ENCODE measurements at regions not wholly inside any gene's neighbourhood (a gene's known extent, or its start where the extent isn't known, plus 50 kb on each side); places are given as distances from the start of the nearest gene placed in this dataset.

DNA sequence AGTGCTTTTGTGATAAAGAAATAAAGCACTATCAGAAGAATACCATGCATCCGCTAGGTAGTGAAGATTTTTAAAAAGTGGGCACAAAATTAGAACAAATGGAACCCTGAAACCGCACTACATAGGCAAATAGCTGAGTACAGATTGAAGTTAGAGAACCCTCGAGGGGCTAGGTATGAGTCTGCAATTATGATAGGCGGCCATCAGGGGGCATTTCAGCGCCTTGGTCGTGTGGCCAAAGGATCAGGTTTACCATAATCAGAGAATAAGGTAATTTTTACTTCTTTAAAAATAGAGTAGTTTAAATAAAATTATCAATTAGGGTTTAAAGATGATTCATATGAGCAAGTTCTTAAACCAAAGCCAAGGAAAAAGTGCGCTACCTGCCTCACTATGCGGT, 129.8 kb downstream of the TMX1 start:
- TF ChIP-seq ZBTB7A (tag by site-specific recombination; IDR thresholded peaks at IDR 0.05; ENCODE audit: low read depth) (no peak), ZNF274 (IDR thresholded peaks at IDR 0.05; ENCODE audit: low read length) (no peak), ZNF274 (tag by site-specific recombination; IDR thresholded peaks at IDR 0.05; ENCODE audit: borderline replicate concordance) (no peak), ZNF768 (tag by site-specific recombination; IDR thresholded peaks at IDR 0.05) (no peak), ZNF138 (tag by site-specific recombination; IDR thresholded peaks at IDR 0.05; ENCODE audit: borderline replicate concordance) (no peak)
- TF ChIP-seq, protein P1, sequence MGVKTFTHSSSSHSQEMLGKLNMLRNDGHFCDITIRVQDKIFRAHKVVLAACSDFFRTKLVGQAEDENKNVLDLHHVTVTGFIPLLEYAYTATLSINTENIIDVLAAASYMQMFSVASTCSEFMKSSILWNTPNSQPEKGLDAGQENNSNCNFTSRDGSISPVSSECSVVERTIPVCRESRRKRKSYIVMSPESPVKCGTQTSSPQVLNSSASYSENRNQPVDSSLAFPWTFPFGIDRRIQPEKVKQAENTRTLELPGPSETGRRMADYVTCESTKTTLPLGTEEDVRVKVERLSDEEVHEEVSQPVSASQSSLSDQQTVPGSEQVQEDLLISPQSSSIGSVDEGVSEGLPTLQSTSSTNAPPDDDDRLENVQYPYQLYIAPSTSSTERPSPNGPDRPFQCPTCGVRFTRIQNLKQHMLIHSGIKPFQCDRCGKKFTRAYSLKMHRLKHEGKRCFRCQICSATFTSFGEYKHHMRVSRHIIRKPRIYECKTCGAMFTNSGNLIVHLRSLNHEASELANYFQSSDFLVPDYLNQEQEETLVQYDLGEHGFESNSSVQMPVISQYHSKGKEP (tag by site-specific recombination; IDR thresholded peaks at IDR 0.05): no peak
- TF ChIP-seq, protein P2, sequence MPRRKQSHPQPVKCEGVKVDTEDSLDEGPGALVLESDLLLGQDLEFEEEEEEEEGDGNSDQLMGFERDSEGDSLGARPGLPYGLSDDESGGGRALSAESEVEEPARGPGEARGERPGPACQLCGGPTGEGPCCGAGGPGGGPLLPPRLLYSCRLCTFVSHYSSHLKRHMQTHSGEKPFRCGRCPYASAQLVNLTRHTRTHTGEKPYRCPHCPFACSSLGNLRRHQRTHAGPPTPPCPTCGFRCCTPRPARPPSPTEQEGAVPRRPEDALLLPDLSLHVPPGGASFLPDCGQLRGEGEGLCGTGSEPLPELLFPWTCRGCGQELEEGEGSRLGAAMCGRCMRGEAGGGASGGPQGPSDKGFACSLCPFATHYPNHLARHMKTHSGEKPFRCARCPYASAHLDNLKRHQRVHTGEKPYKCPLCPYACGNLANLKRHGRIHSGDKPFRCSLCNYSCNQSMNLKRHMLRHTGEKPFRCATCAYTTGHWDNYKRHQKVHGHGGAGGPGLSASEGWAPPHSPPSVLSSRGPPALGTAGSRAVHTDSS (tag by site-specific recombination; IDR thresholded peaks at IDR 0.05): no peak
- TF ChIP-seq, protein P3, sequence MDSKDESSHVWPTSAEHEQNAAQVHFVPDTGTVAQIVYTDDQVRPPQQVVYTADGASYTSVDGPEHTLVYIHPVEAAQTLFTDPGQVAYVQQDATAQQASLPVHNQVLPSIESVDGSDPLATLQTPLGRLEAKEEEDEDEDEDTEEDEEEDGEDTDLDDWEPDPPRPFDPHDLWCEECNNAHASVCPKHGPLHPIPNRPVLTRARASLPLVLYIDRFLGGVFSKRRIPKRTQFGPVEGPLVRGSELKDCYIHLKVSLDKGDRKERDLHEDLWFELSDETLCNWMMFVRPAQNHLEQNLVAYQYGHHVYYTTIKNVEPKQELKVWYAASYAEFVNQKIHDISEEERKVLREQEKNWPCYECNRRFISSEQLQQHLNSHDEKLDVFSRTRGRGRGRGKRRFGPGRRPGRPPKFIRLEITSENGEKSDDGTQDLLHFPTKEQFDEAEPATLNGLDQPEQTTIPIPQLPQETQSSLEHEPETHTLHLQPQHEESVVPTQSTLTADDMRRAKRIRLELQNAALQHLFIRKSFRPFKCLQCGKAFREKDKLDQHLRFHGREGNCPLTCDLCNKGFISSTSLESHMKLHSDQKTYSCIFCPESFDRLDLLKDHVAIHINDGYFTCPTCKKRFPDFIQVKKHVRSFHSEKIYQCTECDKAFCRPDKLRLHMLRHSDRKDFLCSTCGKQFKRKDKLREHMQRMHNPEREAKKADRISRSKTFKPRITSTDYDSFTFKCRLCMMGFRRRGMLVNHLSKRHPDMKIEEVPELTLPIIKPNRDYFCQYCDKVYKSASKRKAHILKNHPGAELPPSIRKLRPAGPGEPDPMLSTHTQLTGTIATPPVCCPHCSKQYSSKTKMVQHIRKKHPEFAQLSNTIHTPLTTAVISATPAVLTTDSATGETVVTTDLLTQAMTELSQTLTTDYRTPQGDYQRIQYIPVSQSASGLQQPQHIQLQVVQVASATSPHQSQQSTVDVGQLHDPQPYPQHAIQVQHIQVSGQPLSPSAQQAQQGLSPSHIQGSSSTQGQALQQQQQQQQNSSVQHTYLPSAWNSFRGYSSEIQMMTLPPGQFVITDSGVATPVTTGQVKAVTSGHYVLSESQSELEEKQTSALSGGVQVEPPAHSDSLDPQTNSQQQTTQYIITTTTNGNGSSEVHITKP (tag by site-specific recombination; IDR thresholded peaks at IDR 0.05): no peak
- TF ChIP-seq, protein P4, sequence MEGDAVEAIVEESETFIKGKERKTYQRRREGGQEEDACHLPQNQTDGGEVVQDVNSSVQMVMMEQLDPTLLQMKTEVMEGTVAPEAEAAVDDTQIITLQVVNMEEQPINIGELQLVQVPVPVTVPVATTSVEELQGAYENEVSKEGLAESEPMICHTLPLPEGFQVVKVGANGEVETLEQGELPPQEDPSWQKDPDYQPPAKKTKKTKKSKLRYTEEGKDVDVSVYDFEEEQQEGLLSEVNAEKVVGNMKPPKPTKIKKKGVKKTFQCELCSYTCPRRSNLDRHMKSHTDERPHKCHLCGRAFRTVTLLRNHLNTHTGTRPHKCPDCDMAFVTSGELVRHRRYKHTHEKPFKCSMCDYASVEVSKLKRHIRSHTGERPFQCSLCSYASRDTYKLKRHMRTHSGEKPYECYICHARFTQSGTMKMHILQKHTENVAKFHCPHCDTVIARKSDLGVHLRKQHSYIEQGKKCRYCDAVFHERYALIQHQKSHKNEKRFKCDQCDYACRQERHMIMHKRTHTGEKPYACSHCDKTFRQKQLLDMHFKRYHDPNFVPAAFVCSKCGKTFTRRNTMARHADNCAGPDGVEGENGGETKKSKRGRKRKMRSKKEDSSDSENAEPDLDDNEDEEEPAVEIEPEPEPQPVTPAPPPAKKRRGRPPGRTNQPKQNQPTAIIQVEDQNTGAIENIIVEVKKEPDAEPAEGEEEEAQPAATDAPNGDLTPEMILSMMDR (tag by site-specific recombination; IDR thresholded peaks at IDR 0.05): no peak
